Sciatic nerve (tissue), 2 donors: ENCODE measurements at regions not wholly inside any gene's neighbourhood (a gene's known extent, or its start where the extent isn't known, plus 50 kb on each side); places are given as distances from the start of the nearest gene placed in this dataset.

Experiments
- ATAC-seq: fragments of 200-7000 bp; cut with Tn5 transposase; one replicate; pipeline ENCODE4 v1.9.1; 2020; ENCODE audit warnings: mild to moderate bottlenecking, moderate library complexity
- DNase-seq: peaks from one replicate; pipeline ENCODE4 v3.0.0-alpha.2; 2020; ENCODE audit warnings: low spot score
- intact Hi-C: fragments of 100-400 bp; cut with DNase I; formaldehyde crosslinking; loops from one replicate; pipeline ENCODE4 v1.14.2; 2022
- donor health status: DM: no; HTN: no; CAD: no.
- donor health status: DM: no; HTN: no; CAD: no.

GRCh38 chr7:17010637-17011300, 129.0 kb upstream of the AGR3 start:
- intact Hi-C loops = no loop called here
- DNase-seq = no peak
- ATAC-seq = peak; percentile 21

- ATAC-seq (no peak), DNase-seq (no peak)
- intact Hi-C loops = no loop called here
Measured at GRCh38 chr7:17013204-17013603, 131.4 kb upstream of the AGR3 start.

- no peak for ATAC-seq
- intact Hi-C loops = no loop called here
- DNase-seq = no peak
Measured at GRCh38 chr7:17014686-17015085, 132.9 kb upstream of the AGR3 start.

- intact Hi-C loops = no loop called here
- ATAC-seq = peak; percentile 58
- no peak for DNase-seq
Measured at GRCh38 chr7:17015598-17016031, 133.8 kb upstream of the AGR3 start.

GRCh38 chr7:17016402-17017010, 134.7 kb upstream of the AGR3 start:
- intact Hi-C loops = no loop called here
- ATAC-seq = peak; percentile 7
- no peak for DNase-seq

- ATAC-seq (peak; percentile 59), DNase-seq (no peak)
- intact Hi-C loops = no loop called here
Measured at GRCh38 chr7:17019106-17019505, 137.3 kb upstream of the AGR3 start.

- ATAC-seq = no peak
- DNase-seq = no peak
- intact Hi-C loops = no loop called here
Measured at GRCh38 chr7:17020250-17020649, 138.5 kb upstream of the AGR3 start.

GRCh38 chr7:17021205-17021604, 139.4 kb upstream of the AGR3 start:
- ATAC-seq (peak; percentile 78), DNase-seq (no peak)
- intact Hi-C loops = no loop called here

GRCh38 chr7:17022920-17023319, 141.1 kb upstream of the AGR3 start:
- ATAC-seq = no peak
- intact Hi-C loops = no loop called here
- no peak for DNase-seq

GRCh38 chr7:17026269-17026668, 144.5 kb upstream of the AGR3 start:
- DNase-seq = no peak
- no peak for ATAC-seq

GRCh38 chr7:17027143-17027788, 145.5 kb upstream of the AGR3 start:
- DNase-seq = no peak
- intact Hi-C loops = no loop called here
- peak; percentile 62 for ATAC-seq

More at GRCh38 chr7:17026269-17026668, 144.5 kb upstream of the AGR3 start:
- intact Hi-C loops = no loop called here

- ATAC-seq = no peak
- no peak for DNase-seq
- intact Hi-C loops = no loop called here
Measured at GRCh38 chr7:17027789-17028152, 146.0 kb upstream of the AGR3 start.

- intact Hi-C loops = no loop called here
- DNase-seq = no peak
- no peak for ATAC-seq
Measured at GRCh38 chr7:17029150-17029549, 147.4 kb upstream of the AGR3 start.

GRCh38 chr7:17030559-17030958, 148.8 kb upstream of the AGR3 start:
- DNase-seq (no peak), ATAC-seq (no peak)
- intact Hi-C loops = no loop called here

- intact Hi-C loops = no loop called here
- DNase-seq (no peak), ATAC-seq (no peak)
Measured at GRCh38 chr7:17031906-17032551, 150.2 kb upstream of the AGR3 start.

GRCh38 chr7:17033245-17033644, 151.5 kb upstream of the AGR3 start:
- intact Hi-C loops = no loop called here
- DNase-seq = no peak
- no peak for ATAC-seq

GRCh38 chr7:17036584-17036983, 154.8 kb upstream of the AGR3 start:
- ATAC-seq (no peak), DNase-seq (no peak)
- intact Hi-C loops = no loop called here

GRCh38 chr7:17037356-17037755, 155.6 kb upstream of the AGR3 start:
- ATAC-seq = no peak
- intact Hi-C loops = no loop called here

GRCh38 chr7:17038160-17038782, 156.5 kb upstream of the AGR3 start:
- intact Hi-C loops = no loop called here
- ATAC-seq (no peak), DNase-seq (no peak)

More at GRCh38 chr7:17037356-17037755, 155.6 kb upstream of the AGR3 start:
- no peak for DNase-seq

- no peak for ATAC-seq
- intact Hi-C loops = no loop called here
- DNase-seq = no peak
Measured at GRCh38 chr7:17038783-17039170, 157.0 kb upstream of the AGR3 start.
